GM23338 (cell line): ENCODE measurements at regions not wholly inside any gene's neighbourhood (a gene's known extent, or its start where the extent isn't known, plus 50 kb on each side); places are given as distances from the start of the nearest gene placed in this dataset.

Source experiments
- ATAC-seq: fragments of 200-7000 bp; cut with Tn5 transposase; 3 replicates; pipeline ENCODE4 v1.9.1; 2020
- DNase-seq: peaks from one replicate; pipeline ENCODE4 v3.0.0-alpha.2; 2015; ENCODE audit warnings: low spot score
- H2AFZ ChIP-seq: fragments of 200-600 bp; sonication (generic); 2 replicates; pipeline ENCODE4 v1.8.0; 2016; ENCODE audit warnings: antibody characterized with exemption, mild to moderate bottlenecking, moderate library complexity
- H3F3A ChIP-seq: fragments of 200-600 bp; sonication (generic); replicated peaks from 2 replicates; pipeline ENCODE4 v1.8.0; 2017; ENCODE audit warnings: antibody characterized with exemption, mixed run types, low read depth
- H3K27ac ChIP-seq: fragments of 200-600 bp; sonication (generic); 2 replicates; pipeline ENCODE4 v1.6.1; 2016; ENCODE audit warnings: low read depth
- H3K27me3 ChIP-seq: fragments of 200-600 bp; sonication (generic); 2 replicates; pipeline ENCODE4 v1.8.0; 2016; ENCODE audit warnings: mild to moderate bottlenecking, mixed run types, moderate library complexity; ENCODE audit not compliant: insufficient read depth
- H3K36me3 ChIP-seq: fragments of 200-600 bp; sonication (generic); 2 replicates; pipeline ENCODE4 v1.8.0; 2016; ENCODE audit warnings: mild to moderate bottlenecking; ENCODE audit not compliant: insufficient read depth
- H3K4me1 ChIP-seq: fragments of 200-600 bp; sonication (generic); 2 replicates; pipeline ENCODE4 v1.8.0; 2016; ENCODE audit warnings: mild to moderate bottlenecking, moderate library complexity; ENCODE audit not compliant: insufficient read depth
- H3K4me2 ChIP-seq: fragments of 200-600 bp; sonication (generic); 2 replicates; pipeline ENCODE4 v1.7.1; 2017; ENCODE audit warnings: mixed run types
- H3K4me3 ChIP-seq: fragments of 200-600 bp; sonication (generic); 2 replicates; pipeline ENCODE4 v1.6.1; 2016; ENCODE audit warnings: mixed run types
- H3K79me2 ChIP-seq: fragments of 200-600 bp; sonication (generic); replicated peaks from 2 replicates; pipeline ENCODE4 v1.8.0; 2017; ENCODE audit warnings: mild to moderate bottlenecking; ENCODE audit not compliant: insufficient read depth
- H3K9me2 ChIP-seq: fragments of 200-600 bp; sonication (generic); 2 replicates; pipeline ENCODE4 v1.8.0; 2017; ENCODE audit not compliant: insufficient read depth
- H4K20me1 ChIP-seq: fragments of 200-600 bp; sonication (generic); replicated peaks from 2 replicates; pipeline ENCODE4 v1.8.0; 2017; ENCODE audit warnings: mild to moderate bottlenecking; ENCODE audit not compliant: insufficient read depth
- H3K27ac Mint-ChIP-seq: 2 replicates; pipeline ENCODE4 v1.8.0; 2020; ENCODE audit warnings: inconsistent platforms, mild to moderate bottlenecking, moderate library complexity, mixed read lengths
- H3K27me3 Mint-ChIP-seq: 3 replicates; pipeline ENCODE4 v1.8.0; 2022; ENCODE audit warnings: low read depth, mild to moderate bottlenecking, moderate library complexity, mixed read lengths, inconsistent platforms; ENCODE audit not compliant: insufficient read depth, poor library complexity
- H3K36me3 Mint-ChIP-seq: 3 replicates; pipeline ENCODE4 v1.8.0; 2021; ENCODE audit warnings: low read depth, mild to moderate bottlenecking, inconsistent platforms, moderate library complexity, mixed read lengths
- H3K4me1 Mint-ChIP-seq: 3 replicates; pipeline ENCODE4 v1.8.0; 2020; ENCODE audit warnings: mild to moderate bottlenecking, inconsistent platforms, mixed read lengths
- H3K4me3 Mint-ChIP-seq: 3 replicates; pipeline ENCODE4 v1.8.0; 2021; ENCODE audit warnings: moderate library complexity, mild to moderate bottlenecking, inconsistent platforms, mixed read lengths
- H3K9me3 Mint-ChIP-seq: 3 replicates; pipeline ENCODE4 v1.8.0; 2020; ENCODE audit warnings: moderate library complexity, mild to moderate bottlenecking, inconsistent platforms, mixed read lengths
- ETS1 ChIP-seq: IDR thresholded peaks from 2 replicates; pipeline ENCODE4 v1.6.1; 2016; ENCODE audit warnings: antibody characterized with exemption
- EZH2 ChIP-seq: fragments of 200-600 bp; sonication (generic); IDR thresholded peaks from one replicate; pipeline ENCODE4 v1.8.0; 2017; ENCODE audit warnings: antibody characterized with exemption, mild to moderate bottlenecking, low read depth; ENCODE audit not compliant: unreplicated experiment
- EZH2phosphoT487 ChIP-seq: fragments of 200-600 bp; sonication (generic); IDR thresholded peaks from one replicate; pipeline ENCODE4 v1.8.1; 2018; ENCODE audit warnings: antibody characterized with exemption; ENCODE audit not compliant: unreplicated experiment
- JUNB ChIP-seq: IDR thresholded peaks from one replicate; pipeline ENCODE4 v1.6.1; 2016; ENCODE audit warnings: antibody characterized with exemption; ENCODE audit not compliant: unreplicated experiment
- NANOG ChIP-seq: IDR thresholded peaks from 2 replicates; pipeline ENCODE4 v1.6.1; 2016; ENCODE audit warnings: antibody characterized with exemption, borderline replicate concordance
- POLR2AphosphoS5 ChIP-seq: IDR thresholded peaks from 2 replicates; pipeline ENCODE4 v1.6.1; 2016; ENCODE audit warnings: antibody characterized with exemption, low read depth
- REST ChIP-seq: IDR thresholded peaks from one replicate; pipeline ENCODE4 v1.6.1; 2018; ENCODE audit warnings: antibody characterized with exemption; ENCODE audit not compliant: unreplicated experiment
- ZNF331 ChIP-seq: fragments of 250-450 bp; sonication (Bioruptor Pico); IDR thresholded peaks from 2 replicates; pipeline ENCODE4 v1.5.0; 2020; ENCODE audit warnings: low read depth, mild to moderate bottlenecking, moderate library complexity
- TF ChIP-seq, protein P1 (sequence below), 2 experiments: fragments of 200-600 bp in 1 of 2; sonication (generic) in 1 of 2; conservative IDR thresholded peaks; 2 replicates each; pipeline versions ENCODE4 v1.5.1 to v1.6.1; 2016 to 2017; ENCODE audit warnings: antibody characterized with exemption in 2 of 2, low read depth in 2 of 2, mild to moderate bottlenecking in 2 of 2, moderate library complexity in 1 of 2

DNA sequence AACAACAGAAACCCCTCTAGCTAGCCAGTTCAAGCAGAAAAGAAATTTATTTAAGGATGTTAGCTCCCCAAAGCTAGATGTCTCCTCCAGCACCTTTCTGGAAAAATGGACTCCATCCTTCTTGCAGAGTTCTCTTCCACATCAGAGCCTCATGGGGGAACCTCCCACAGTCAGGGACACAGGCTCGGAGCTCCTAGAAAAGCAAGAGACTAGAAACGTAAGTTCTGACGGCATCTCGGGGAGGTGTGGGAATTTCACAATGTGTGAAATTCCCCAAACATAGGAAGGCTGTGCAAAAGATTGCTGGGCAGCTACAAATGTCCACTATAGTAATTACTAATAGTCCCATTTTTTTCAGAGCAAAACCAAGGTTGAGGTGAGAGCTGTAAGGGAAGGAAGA lies 184.8 kb downstream of the EVX1 start (continued):
- no peak for TF ChIP-seq REST
- TF ChIP-seq, protein P1, sequence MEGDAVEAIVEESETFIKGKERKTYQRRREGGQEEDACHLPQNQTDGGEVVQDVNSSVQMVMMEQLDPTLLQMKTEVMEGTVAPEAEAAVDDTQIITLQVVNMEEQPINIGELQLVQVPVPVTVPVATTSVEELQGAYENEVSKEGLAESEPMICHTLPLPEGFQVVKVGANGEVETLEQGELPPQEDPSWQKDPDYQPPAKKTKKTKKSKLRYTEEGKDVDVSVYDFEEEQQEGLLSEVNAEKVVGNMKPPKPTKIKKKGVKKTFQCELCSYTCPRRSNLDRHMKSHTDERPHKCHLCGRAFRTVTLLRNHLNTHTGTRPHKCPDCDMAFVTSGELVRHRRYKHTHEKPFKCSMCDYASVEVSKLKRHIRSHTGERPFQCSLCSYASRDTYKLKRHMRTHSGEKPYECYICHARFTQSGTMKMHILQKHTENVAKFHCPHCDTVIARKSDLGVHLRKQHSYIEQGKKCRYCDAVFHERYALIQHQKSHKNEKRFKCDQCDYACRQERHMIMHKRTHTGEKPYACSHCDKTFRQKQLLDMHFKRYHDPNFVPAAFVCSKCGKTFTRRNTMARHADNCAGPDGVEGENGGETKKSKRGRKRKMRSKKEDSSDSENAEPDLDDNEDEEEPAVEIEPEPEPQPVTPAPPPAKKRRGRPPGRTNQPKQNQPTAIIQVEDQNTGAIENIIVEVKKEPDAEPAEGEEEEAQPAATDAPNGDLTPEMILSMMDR (conservative IDR thresholded peaks at IDR 0.05; ENCODE audit: low read depth in 2 of 2) = no peak
- TF ChIP-seq ZNF331 (CRISPR knock-in tag) = no peak
- no peak for TF ChIP-seq NANOG
- no peak for TF ChIP-seq EZH2phosphoT487

- no peaks in the 10 kb centered on the region for H4K20me1 ChIP-seq
- H3K79me2 ChIP-seq = no peaks in the 10 kb centered on the region
- Mint-ChIP-seq H3K4me1 (peaks cover 32% of the 10 kb centered on the region), H3K27me3 (peaks cover 2% of the 10 kb centered on the region), H3K9me3 (peaks cover 2% of the 10 kb centered on the region; the same call in 1 of the 3 replicates), H3K27ac (no peak overlapping the region), H3K4me3 (no peak overlapping the region), H3K36me3 (no peaks in the 10 kb centered on the region)
- H3K36me3 ChIP-seq = no peaks in the 10 kb centered on the region
- no peak overlapping the region for H3K4me3 ChIP-seq
- no peak overlapping the region for H3K4me2 ChIP-seq
- H3K9me2 ChIP-seq = peaks cover 4% of the 10 kb centered on the region; the same call in 1 of the 2 replicates
- ATAC-seq (no peak), DNase-seq (no peak)
- peaks cover 25% of the 10 kb centered on the region for H3K4me1 ChIP-seq
- no peaks in the 10 kb centered on the region for H3F3A ChIP-seq
- no peaks in the 10 kb centered on the region for H3K27me3 ChIP-seq
- no peak overlapping the region for H2AFZ ChIP-seq
- no peak overlapping the region for H3K27ac ChIP-seq
- no peak for TF ChIP-seq EZH2
- no peak for TF ChIP-seq JUNB
- TF ChIP-seq EZH2phosphoT487 = no peak
- TF ChIP-seq NANOG = no peak
Measured at GRCh38 chr7:27430105-27430504, 187.5 kb downstream of the EVX1 start.

- no peak overlapping the region for H3K27ac Mint-ChIP-seq
- Histone ChIP-seq H3K36me3 (no peaks in the 10 kb centered on the region), H3K27me3 (no peaks in the 10 kb centered on the region), H3K9me2 (peaks cover 4% of the 10 kb centered on the region; the same call in 1 of the 2 replicates), H3F3A (no peaks in the 10 kb centered on the region), H3K4me1 (peaks cover 25% of the 10 kb centered on the region), H2AFZ (no peak overlapping the region), H4K20me1 (no peaks in the 10 kb centered on the region), H3K4me3 (no peak overlapping the region), H3K4me2 (no peak overlapping the region), H3K79me2 (no peaks in the 10 kb centered on the region), H3K27ac (no peak overlapping the region)
- no peak overlapping the region for H3K4me3 Mint-ChIP-seq
- ATAC-seq (no peak), DNase-seq (no peak)
- H3K36me3 Mint-ChIP-seq = no peaks in the 10 kb centered on the region
- peaks cover 30% of the 10 kb centered on the region for H3K4me1 Mint-ChIP-seq
- H3K9me3 Mint-ChIP-seq = peaks cover 2% of the 10 kb centered on the region; the same call in 1 of the 3 replicates
- peaks cover 2% of the 10 kb centered on the region for H3K27me3 Mint-ChIP-seq
- TF ChIP-seq, protein P1 (conservative IDR thresholded peaks at IDR 0.05; ENCODE audit: low read depth in 2 of 2) = no peak
- TF ChIP-seq JUNB (no peak), EZH2phosphoT487 (no peak), ETS1 (no peak), POLR2AphosphoS5 (no peak), ZNF331 (CRISPR knock-in tag) (no peak)
Measured at GRCh38 chr7:27431465-27431864, 188.9 kb downstream of the EVX1 start.
